HFFc6 (cell line): ENCODE measurements at regions not wholly inside any gene's neighbourhood (a gene's known extent, or its start where the extent isn't known, plus 50 kb on each side); places are given as distances from the start of the nearest gene placed in this dataset.

ENCODE experiments used
- DNase-seq: peaks from one replicate; pipeline ENCODE4 v3.0.0-alpha.2; 2018
- H3K27ac Mint-ChIP-seq: 2 replicates; pipeline ENCODE4 v1.8.0; 2020; ENCODE audit warnings: mild to moderate bottlenecking, mixed read lengths
- H3K27me3 Mint-ChIP-seq: 2 replicates; pipeline ENCODE4 v1.8.0; 2021; ENCODE audit warnings: mild to moderate bottlenecking, moderate library complexity, mixed read lengths; ENCODE audit not compliant: insufficient read depth
- H3K36me3 Mint-ChIP-seq: 2 replicates; pipeline ENCODE4 v1.8.0; 2021; ENCODE audit warnings: low read depth, mixed read lengths
- H3K4me1 Mint-ChIP-seq: 2 replicates; pipeline ENCODE4 v1.8.0; 2020; ENCODE audit warnings: low read depth, mixed read lengths
- H3K4me3 Mint-ChIP-seq: 2 replicates; pipeline ENCODE4 v1.8.0; 2020; ENCODE audit warnings: mild to moderate bottlenecking, moderate library complexity, mixed read lengths
- H3K9me3 Mint-ChIP-seq: 2 replicates; pipeline ENCODE4 v1.8.0; 2020; ENCODE audit warnings: mild to moderate bottlenecking, mixed read lengths
- TF ChIP-seq, protein P1 (sequence below): fragments of 200-600 bp; sonication (generic); IDR thresholded peaks from 2 replicates; pipeline ENCODE4 v1.5.0; 2021; ENCODE audit warnings: antibody characterized with exemption, mild to moderate bottlenecking

GRCh38 chr3:63753567-63753966 is 65.5 kb upstream of the C3orf49 start:
- Mint-ChIP-seq H3K36me3 (no peaks in the 10 kb centered on the region), H3K4me1 (no peaks in the 10 kb centered on the region), H3K9me3 (no peaks in the 10 kb centered on the region), H3K27me3 (peaks cover under 1% of the 10 kb centered on the region; the same call in 1 of the 2 replicates), H3K4me3 (no peak overlapping the region), H3K27ac (no peak overlapping the region)
- peak; percentile 3 for DNase-seq
- TF ChIP-seq, protein P1, sequence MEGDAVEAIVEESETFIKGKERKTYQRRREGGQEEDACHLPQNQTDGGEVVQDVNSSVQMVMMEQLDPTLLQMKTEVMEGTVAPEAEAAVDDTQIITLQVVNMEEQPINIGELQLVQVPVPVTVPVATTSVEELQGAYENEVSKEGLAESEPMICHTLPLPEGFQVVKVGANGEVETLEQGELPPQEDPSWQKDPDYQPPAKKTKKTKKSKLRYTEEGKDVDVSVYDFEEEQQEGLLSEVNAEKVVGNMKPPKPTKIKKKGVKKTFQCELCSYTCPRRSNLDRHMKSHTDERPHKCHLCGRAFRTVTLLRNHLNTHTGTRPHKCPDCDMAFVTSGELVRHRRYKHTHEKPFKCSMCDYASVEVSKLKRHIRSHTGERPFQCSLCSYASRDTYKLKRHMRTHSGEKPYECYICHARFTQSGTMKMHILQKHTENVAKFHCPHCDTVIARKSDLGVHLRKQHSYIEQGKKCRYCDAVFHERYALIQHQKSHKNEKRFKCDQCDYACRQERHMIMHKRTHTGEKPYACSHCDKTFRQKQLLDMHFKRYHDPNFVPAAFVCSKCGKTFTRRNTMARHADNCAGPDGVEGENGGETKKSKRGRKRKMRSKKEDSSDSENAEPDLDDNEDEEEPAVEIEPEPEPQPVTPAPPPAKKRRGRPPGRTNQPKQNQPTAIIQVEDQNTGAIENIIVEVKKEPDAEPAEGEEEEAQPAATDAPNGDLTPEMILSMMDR, result no peak

DNA sequence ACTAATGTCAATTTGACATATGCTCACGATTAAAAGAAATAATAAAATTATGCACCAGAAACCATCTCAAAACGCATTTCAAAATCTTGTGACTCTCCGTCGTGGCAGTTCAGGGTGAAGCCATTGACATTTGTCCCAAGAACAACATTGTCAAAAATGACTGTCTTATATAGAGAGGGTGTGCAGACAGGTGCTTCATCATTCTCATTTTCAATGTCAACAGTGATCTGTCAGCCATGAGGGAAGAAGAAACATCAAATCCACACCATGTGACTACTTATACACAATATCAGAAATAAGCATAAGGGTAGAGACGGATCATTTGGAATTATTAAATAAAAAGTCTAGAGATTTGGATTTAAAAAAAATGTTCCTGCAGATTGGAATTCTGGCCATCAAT is 65.1 kb upstream of the C3orf49 start:
- H3K27me3 Mint-ChIP-seq, result no peaks in the 10 kb centered on the region
- H3K27ac Mint-ChIP-seq, result no peak overlapping the region
- no peaks in the 10 kb centered on the region for H3K4me1 Mint-ChIP-seq
- H3K9me3 Mint-ChIP-seq, result no peaks in the 10 kb centered on the region
- H3K4me3 Mint-ChIP-seq, result no peak overlapping the region
- TF ChIP-seq, protein P1, result no peak
- H3K36me3 Mint-ChIP-seq, result no peaks in the 10 kb centered on the region
- no peak for DNase-seq

DNA sequence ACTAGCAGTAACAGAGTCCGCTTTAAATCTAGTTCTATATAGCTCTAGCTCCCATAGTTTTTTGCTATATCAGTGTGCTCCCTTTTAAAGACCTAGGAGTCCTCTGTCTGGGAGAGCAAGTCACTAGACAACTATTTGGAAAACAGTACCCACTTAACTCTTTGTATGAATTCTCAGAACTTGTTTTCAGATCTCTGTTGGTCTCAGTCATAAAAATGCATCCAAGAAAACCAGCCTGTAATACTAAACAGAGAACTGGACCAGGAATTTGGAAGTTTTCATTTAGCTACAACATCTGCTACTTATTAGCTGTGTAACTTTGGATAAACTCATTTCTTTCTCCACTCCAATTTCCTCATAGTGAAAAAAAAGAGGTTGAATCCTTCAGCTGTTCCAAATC is 56.9 kb upstream of the C3orf49 start:
- Mint-ChIP-seq H3K9me3 (no peaks in the 10 kb centered on the region), H3K27ac (peak overlapping the region; percentile 77), H3K4me1 (peaks cover 29% of the 10 kb centered on the region), H3K27me3 (peaks cover 7% of the 10 kb centered on the region; the same call in 1 of the 2 replicates), H3K4me3 (peak overlapping the region; percentile 81), H3K36me3 (no peaks in the 10 kb centered on the region)
- TF ChIP-seq, protein P1, result no peak
- peak; percentile 55 for DNase-seq

DNA sequence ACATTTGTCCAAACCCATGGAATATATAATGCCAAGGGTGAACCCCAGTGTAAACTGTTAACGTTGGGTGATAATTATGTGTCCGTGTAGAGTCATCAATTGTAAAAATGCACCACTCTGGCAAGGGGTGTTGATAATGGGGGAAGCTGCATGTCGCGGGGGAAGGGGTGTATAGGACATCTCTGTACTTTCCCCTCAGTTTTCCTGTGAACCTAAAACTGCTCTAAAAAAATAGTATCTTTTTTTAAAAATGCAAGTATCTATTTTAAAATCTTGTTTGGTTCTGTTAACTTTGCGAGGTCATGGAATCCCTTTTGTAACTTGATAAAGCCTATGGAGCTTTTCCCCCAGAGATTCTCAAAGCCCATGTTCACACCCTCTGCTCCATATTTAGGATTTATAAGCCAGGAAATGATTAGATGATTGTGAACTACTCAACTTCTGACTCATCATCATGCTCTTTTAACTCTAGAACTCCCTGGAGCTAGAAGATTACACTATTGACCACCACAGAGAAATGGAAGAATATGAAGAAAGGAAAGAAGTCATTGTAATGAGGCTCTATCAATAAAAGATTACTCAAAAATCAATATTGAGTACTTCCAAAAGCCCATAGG is 56.1 kb upstream of the C3orf49 start:
- TF ChIP-seq, protein P1, result no peak
- peak; percentile 39 for DNase-seq
- peaks cover 7% of the 10 kb centered on the region; the same call in 1 of the 2 replicates for H3K27me3 Mint-ChIP-seq
- H3K36me3 Mint-ChIP-seq, result no peaks in the 10 kb centered on the region
- H3K9me3 Mint-ChIP-seq, result no peaks in the 10 kb centered on the region
- H3K4me3 Mint-ChIP-seq, result peak overlapping the region; percentile 81
- H3K27ac Mint-ChIP-seq, result peak overlapping the region; percentile 77
- H3K4me1 Mint-ChIP-seq, result peaks cover 29% of the 10 kb centered on the region

DNA sequence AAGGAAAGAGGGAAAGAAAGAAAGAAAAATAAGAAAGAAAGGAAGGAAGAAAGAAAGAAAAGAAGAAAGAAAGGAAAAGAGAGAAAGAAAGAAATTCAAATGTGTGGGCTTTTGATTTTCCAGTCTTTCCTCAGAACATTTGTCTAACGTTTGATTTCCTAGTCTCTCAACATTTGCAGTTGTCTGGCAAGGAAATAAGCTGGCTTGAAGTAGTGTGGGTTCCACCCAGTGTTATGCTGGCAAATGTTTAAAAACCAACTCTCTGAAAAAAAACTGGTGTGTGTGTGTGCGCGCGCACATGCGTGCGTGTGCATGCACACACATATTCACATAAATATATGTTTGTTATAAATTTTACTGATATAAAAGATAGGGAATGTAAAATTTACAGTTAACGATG is 54.6 kb upstream of the C3orf49 start:
- no peaks in the 10 kb centered on the region for H3K9me3 Mint-ChIP-seq
- no peak overlapping the region for H3K27ac Mint-ChIP-seq
- no peaks in the 10 kb centered on the region for H3K36me3 Mint-ChIP-seq
- peaks cover 7% of the 10 kb centered on the region; the same call in 1 of the 2 replicates for H3K27me3 Mint-ChIP-seq
- TF ChIP-seq, protein P1, result no peak
- DNase-seq, result no peak
- peaks cover 29% of the 10 kb centered on the region for H3K4me1 Mint-ChIP-seq
- no peak overlapping the region for H3K4me3 Mint-ChIP-seq
